Fibroblast of peridontal ligament (primary cell): ENCODE measurements at regions not wholly inside any gene's neighbourhood (a gene's known extent, or its start where the extent isn't known, plus 50 kb on each side); places are given as distances from the start of the nearest gene placed in this dataset.
"Not testable (repeated sequence)": the region's sequence is repeated elsewhere in the genome, so short reads cannot be mapped to it uniquely, and the experiment has no call there.

Experiments
- DNase-seq: peaks from one replicate; pipeline ENCODE4 v3.0.0-alpha.2; 2010; ENCODE audit errors: extremely low read depth

- no peak for DNase-seq
These were observed 113.0 kb upstream of the NR5A2 start for GRCh38 chr1:199914546-199914945.

GRCh38 chr1:199918196-199918769 is 109.2 kb upstream of the NR5A2 start:
- DNase-seq = no peak

GRCh38 chr1:199920635-199921034 is 106.9 kb upstream of the NR5A2 start:
- DNase-seq = no peak

GRCh38 chr1:199929556-199929955 is 98.0 kb upstream of the NR5A2 start:
- DNase-seq = no peak

GRCh38 chr1:199930067-199930466 is 97.4 kb upstream of the NR5A2 start:
- not testable (repeated sequence) for DNase-seq

GRCh38 chr1:199931666-199932377 is 95.7 kb upstream of the NR5A2 start:
- DNase-seq = no peak

- DNase-seq = no peak
These were observed 95.0 kb upstream of the NR5A2 start for GRCh38 chr1:199932462-199932861.

- DNase-seq = no peak
These were observed 91.1 kb upstream of the NR5A2 start for GRCh38 chr1:199936441-199936840.

- DNase-seq = no peak
These were observed 90.3 kb upstream of the NR5A2 start for GRCh38 chr1:199937161-199937560.

GRCh38 chr1:199937661-199938060 is 89.8 kb upstream of the NR5A2 start:
- peak; percentile 8 for DNase-seq

- no peak for DNase-seq
These were observed 82.5 kb upstream of the NR5A2 start for GRCh38 chr1:199944986-199945385.

GRCh38 chr1:199945591-199945990 is 81.9 kb upstream of the NR5A2 start:
- DNase-seq = no peak

- DNase-seq = no peak
These were observed 81.0 kb upstream of the NR5A2 start for GRCh38 chr1:199946305-199947155.

- DNase-seq = peak; percentile 13
These were observed 78.8 kb upstream of the NR5A2 start for GRCh38 chr1:199948587-199949280.

GRCh38 chr1:199951005-199951404 is 76.5 kb upstream of the NR5A2 start:
- DNase-seq = not testable (repeated sequence)

- DNase-seq = no peak
These were observed 73.9 kb upstream of the NR5A2 start for GRCh38 chr1:199953651-199954050.

- no peak for DNase-seq
These were observed 72.8 kb upstream of the NR5A2 start for GRCh38 chr1:199954699-199955098.

- no peak for DNase-seq
These were observed 72.3 kb upstream of the NR5A2 start for GRCh38 chr1:199955235-199955634.

- no peak for DNase-seq
These were observed 71.5 kb upstream of the NR5A2 start for GRCh38 chr1:199956005-199956404.

GRCh38 chr1:199959033-199959774 is 68.3 kb upstream of the NR5A2 start:
- no peak for DNase-seq

- DNase-seq = no peak
These were observed 67.8 kb upstream of the NR5A2 start for GRCh38 chr1:199959775-199960110.

GRCh38 chr1:199970125-199970524 is 57.4 kb upstream of the NR5A2 start:
- DNase-seq = no peak
